PC-3 (cell line): ENCODE measurements at regions not wholly inside any gene's neighbourhood (a gene's known extent, or its start where the extent isn't known, plus 50 kb on each side); places are given as distances from the start of the nearest gene placed in this dataset.

Source experiments
- EZH2 ChIP-seq: fragments of 300-600 bp; sonication (generic); IDR thresholded peaks from one replicate; pipeline ENCODE4 v1.6.1; 2017; ENCODE audit warnings: antibody characterized with exemption, mild to moderate bottlenecking, low read length; ENCODE audit not compliant: unreplicated experiment
- TF ChIP-seq, protein P1 (sequence below): fragments of 300-600 bp; sonication (generic); conservative IDR thresholded peaks from 2 replicates; pipeline ENCODE4 v1.5.1; 2017; ENCODE audit warnings: antibody characterized with exemption, low read depth, mild to moderate bottlenecking, low read length

DNA sequence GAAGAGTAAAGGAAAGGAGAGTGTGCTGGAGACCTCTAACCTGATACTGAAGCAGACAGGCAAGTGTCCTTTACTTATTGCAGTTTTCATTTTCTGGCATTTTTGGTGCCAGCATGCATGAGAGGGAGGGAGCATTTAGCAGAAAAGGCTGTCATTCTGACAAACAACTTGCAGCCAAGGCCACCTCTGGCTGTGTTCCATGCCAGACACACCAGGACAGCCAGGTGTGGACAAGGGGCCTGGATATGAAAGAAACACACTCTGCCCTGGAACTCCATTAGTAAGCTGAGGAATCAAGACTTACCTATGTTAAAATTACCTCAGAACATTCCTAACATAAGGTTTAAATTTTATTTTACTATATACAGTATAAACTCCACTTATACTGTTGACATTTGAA lies 365.4 kb upstream of the CAMK1G start:
- TF ChIP-seq, protein P1, sequence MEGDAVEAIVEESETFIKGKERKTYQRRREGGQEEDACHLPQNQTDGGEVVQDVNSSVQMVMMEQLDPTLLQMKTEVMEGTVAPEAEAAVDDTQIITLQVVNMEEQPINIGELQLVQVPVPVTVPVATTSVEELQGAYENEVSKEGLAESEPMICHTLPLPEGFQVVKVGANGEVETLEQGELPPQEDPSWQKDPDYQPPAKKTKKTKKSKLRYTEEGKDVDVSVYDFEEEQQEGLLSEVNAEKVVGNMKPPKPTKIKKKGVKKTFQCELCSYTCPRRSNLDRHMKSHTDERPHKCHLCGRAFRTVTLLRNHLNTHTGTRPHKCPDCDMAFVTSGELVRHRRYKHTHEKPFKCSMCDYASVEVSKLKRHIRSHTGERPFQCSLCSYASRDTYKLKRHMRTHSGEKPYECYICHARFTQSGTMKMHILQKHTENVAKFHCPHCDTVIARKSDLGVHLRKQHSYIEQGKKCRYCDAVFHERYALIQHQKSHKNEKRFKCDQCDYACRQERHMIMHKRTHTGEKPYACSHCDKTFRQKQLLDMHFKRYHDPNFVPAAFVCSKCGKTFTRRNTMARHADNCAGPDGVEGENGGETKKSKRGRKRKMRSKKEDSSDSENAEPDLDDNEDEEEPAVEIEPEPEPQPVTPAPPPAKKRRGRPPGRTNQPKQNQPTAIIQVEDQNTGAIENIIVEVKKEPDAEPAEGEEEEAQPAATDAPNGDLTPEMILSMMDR = no peak
- no peak for TF ChIP-seq EZH2
